HFFc6 (cell line): ENCODE measurements at regions not wholly inside any gene's neighbourhood (a gene's known extent, or its start where the extent isn't known, plus 50 kb on each side); places are given as distances from the start of the nearest gene placed in this dataset.
A peak's percentile ranks its signal among the peaks of the same experiment; 100 is the strongest.
"Not testable (repeated sequence)": the region's sequence is repeated elsewhere in the genome, so short reads cannot be mapped to it uniquely, and the experiment has no call there.

Experiments
- DNase-seq: peaks from one replicate; pipeline ENCODE4 v3.0.0-alpha.2; 2018
- H3K27ac Mint-ChIP-seq: 2 replicates; pipeline ENCODE4 v1.8.0; 2020; ENCODE audit warnings: mild to moderate bottlenecking, mixed read lengths
- H3K27me3 Mint-ChIP-seq: 2 replicates; pipeline ENCODE4 v1.8.0; 2021; ENCODE audit warnings: mild to moderate bottlenecking, moderate library complexity, mixed read lengths; ENCODE audit not compliant: insufficient read depth
- H3K36me3 Mint-ChIP-seq: 2 replicates; pipeline ENCODE4 v1.8.0; 2021; ENCODE audit warnings: low read depth, mixed read lengths
- H3K4me1 Mint-ChIP-seq: 2 replicates; pipeline ENCODE4 v1.8.0; 2020; ENCODE audit warnings: low read depth, mixed read lengths
- H3K4me3 Mint-ChIP-seq: 2 replicates; pipeline ENCODE4 v1.8.0; 2020; ENCODE audit warnings: mild to moderate bottlenecking, moderate library complexity, mixed read lengths
- H3K9me3 Mint-ChIP-seq: 2 replicates; pipeline ENCODE4 v1.8.0; 2020; ENCODE audit warnings: mild to moderate bottlenecking, mixed read lengths
- TF ChIP-seq, protein P1 (sequence below): fragments of 200-600 bp; sonication (generic); IDR thresholded peaks from 2 replicates; pipeline ENCODE4 v1.5.0; 2021; ENCODE audit warnings: antibody characterized with exemption, mild to moderate bottlenecking

DNA sequence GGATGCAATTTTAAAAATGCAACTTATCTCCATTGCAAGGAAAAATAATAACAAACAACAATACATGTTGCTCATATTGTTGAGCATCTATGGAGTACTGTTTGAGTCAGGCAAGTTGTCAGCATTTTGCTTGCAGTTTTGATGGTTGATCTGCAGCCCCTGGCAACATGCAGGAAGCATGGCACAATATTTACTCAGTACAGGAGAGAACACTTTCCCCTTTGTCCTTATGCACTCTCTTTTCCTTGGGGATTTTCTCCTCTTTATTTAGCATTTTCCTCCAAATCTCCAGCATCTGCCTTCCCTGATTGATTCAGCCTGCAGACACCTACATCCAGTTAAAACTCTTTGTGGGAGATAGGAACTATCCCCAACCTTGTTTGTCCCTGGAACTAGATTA lies 620.5 kb upstream of the LRRN3 start:
- TF ChIP-seq, protein P1, sequence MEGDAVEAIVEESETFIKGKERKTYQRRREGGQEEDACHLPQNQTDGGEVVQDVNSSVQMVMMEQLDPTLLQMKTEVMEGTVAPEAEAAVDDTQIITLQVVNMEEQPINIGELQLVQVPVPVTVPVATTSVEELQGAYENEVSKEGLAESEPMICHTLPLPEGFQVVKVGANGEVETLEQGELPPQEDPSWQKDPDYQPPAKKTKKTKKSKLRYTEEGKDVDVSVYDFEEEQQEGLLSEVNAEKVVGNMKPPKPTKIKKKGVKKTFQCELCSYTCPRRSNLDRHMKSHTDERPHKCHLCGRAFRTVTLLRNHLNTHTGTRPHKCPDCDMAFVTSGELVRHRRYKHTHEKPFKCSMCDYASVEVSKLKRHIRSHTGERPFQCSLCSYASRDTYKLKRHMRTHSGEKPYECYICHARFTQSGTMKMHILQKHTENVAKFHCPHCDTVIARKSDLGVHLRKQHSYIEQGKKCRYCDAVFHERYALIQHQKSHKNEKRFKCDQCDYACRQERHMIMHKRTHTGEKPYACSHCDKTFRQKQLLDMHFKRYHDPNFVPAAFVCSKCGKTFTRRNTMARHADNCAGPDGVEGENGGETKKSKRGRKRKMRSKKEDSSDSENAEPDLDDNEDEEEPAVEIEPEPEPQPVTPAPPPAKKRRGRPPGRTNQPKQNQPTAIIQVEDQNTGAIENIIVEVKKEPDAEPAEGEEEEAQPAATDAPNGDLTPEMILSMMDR, result no peak
- H3K27me3 Mint-ChIP-seq, result peaks cover 1% of the 10 kb centered on the region; the same call in 1 of the 2 replicates
- peaks cover 46% of the 10 kb centered on the region for H3K4me1 Mint-ChIP-seq
- peak; percentile 38 for DNase-seq
- H3K9me3 Mint-ChIP-seq, result no peaks in the 10 kb centered on the region
- H3K4me3 Mint-ChIP-seq, result no peak overlapping the region
- peak overlapping the region; percentile 22 for H3K27ac Mint-ChIP-seq
- peaks cover 24% of the 10 kb centered on the region; the same call in 1 of the 2 replicates for H3K36me3 Mint-ChIP-seq

DNA sequence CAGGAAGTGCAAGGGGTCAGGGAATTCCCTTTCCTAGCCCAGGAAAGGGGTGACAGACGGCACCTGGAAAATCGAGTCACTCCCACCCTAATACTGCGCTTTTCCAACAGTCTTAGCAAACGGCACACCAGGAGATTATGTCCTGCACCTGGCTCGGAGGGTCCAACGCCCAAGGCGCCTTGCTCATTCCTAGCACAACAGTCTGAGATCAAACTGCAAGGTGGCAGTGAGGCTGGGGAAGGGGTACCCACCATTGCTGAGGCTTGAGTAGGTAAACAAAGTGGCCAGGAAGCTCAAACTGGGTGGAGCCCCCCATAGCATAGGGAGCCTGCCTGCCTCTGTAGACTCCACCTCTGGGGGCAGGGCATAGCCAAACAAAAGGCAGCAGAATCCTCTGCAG lies 618.5 kb upstream of the LRRN3 start:
- H3K9me3 Mint-ChIP-seq, H3K4me3 Mint-ChIP-seq, H3K27me3 Mint-ChIP-seq, DNase-seq, H3K27ac Mint-ChIP-seq: not testable (repeated sequence)
- peaks cover 21% of the 10 kb centered on the region; the same call in 1 of the 2 replicates for H3K36me3 Mint-ChIP-seq
- H3K4me1 Mint-ChIP-seq, result peaks cover 32% of the 10 kb centered on the region

DNA sequence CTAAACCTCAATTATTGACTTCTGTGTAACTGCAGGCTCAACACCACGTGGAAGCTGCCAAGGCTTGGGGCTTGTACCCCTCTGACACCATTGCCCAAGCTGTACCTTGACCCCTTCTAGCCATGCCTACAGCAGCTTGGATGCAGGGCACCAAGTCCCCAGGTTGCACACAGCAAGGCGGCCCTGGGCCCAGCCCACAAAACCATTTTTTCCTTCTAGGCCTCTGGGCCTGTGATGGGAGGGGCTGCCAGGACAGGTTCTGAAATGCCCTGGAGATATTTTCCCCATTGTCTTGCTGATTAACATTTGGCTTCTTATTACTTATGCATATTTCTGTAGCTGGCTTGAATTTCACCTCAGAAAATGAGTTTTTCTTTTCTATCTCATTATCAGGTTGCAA lies 610.0 kb upstream of the LRRN3 start:
- Mint-ChIP-seq H3K4me3 (no peak overlapping the region), H3K9me3 (peaks cover 33% of the 10 kb centered on the region), H3K36me3 (peaks cover 31% of the 10 kb centered on the region), H3K4me1 (no peaks in the 10 kb centered on the region), H3K27me3 (no peaks in the 10 kb centered on the region), H3K27ac (no peak overlapping the region)
- DNase-seq, result no peak
- TF ChIP-seq, protein P1, result no peak

DNA sequence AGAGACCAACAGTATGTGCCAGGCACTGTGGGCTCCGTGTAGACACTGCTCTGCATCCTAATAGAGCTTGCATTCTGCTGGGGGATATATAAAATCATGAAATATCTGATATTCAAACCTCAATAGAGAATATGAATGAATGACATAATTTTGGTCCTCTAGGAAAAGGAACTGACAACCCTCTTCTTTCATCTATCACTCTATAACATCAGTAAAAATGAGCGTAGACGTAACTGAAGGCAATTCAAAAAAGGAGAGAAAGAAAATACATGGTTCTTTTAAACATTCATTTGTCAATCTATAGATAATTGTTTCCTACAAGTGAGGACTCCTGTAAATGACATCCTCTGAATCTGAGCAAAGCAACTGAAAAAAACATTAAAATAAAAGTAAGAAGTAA lies 607.4 kb upstream of the LRRN3 start:
- H3K36me3 Mint-ChIP-seq, result peaks cover 31% of the 10 kb centered on the region
- H3K9me3 Mint-ChIP-seq, result peaks cover 29% of the 10 kb centered on the region
- no peak for DNase-seq
- H3K27ac Mint-ChIP-seq, result no peak overlapping the region
- H3K4me1 Mint-ChIP-seq, result peaks cover 6% of the 10 kb centered on the region; the same call in 1 of the 2 replicates
- TF ChIP-seq, protein P1, result no peak
- no peaks in the 10 kb centered on the region for H3K27me3 Mint-ChIP-seq
- no peak overlapping the region for H3K4me3 Mint-ChIP-seq

DNA sequence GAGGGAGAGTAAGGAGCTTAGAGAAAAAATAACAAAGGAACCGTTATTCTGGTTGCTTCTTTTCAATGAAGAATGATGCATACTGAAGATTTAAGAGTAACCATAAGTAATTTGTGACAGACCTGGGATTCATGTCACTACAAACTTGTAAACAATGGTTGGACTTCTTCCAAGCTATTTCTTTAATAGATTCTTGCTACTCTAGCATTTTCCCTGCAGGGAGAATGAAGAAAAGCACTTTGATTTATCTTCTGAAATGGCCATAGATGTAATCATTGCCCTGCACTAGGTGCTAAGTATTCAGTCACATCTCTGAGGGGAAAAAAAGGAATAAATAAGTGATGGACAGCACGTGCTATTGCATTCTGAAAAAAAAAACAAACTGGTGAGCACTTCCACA lies 606.6 kb upstream of the LRRN3 start:
- peaks cover 24% of the 10 kb centered on the region for H3K36me3 Mint-ChIP-seq
- H3K4me1 Mint-ChIP-seq, result peaks cover 9% of the 10 kb centered on the region; the same call in 1 of the 2 replicates
- no peak overlapping the region for H3K27ac Mint-ChIP-seq
- TF ChIP-seq, protein P1, result no peak
- H3K4me3 Mint-ChIP-seq, result no peak overlapping the region
- H3K27me3 Mint-ChIP-seq, result no peaks in the 10 kb centered on the region
- no peak for DNase-seq
- H3K9me3 Mint-ChIP-seq, result peaks cover 29% of the 10 kb centered on the region

DNA sequence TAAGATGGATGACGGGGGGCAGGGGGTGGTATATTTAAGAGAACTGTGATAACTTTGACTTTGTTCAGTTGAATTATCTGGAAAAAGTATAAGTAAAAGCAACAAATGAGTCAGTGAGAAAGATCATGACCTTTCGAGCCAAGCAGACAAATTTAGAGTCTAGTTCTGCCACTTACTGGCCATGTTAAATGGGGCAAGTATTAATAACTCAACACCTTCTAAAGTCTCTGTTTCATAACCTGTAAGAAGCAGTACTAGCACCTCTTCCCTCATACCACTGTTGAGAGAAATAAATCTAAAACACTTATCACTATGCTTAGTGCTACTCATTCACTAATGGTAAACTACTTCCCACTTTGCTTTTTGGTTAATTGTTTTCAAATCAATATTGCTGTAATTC lies 604.4 kb upstream of the LRRN3 start:
- DNase-seq, result no peak
- H3K4me1 Mint-ChIP-seq, result peaks cover 9% of the 10 kb centered on the region; the same call in 1 of the 2 replicates
- peaks cover 11% of the 10 kb centered on the region for H3K9me3 Mint-ChIP-seq
- no peak overlapping the region for H3K4me3 Mint-ChIP-seq
- H3K36me3 Mint-ChIP-seq, result peaks cover 13% of the 10 kb centered on the region
- TF ChIP-seq, protein P1, result no peak
- no peak overlapping the region for H3K27ac Mint-ChIP-seq
- H3K27me3 Mint-ChIP-seq, result no peaks in the 10 kb centered on the region
